B cell (primary cell): ENCODE measurements at regions not wholly inside any gene's neighbourhood (a gene's known extent, or its start where the extent isn't known, plus 50 kb on each side); places are given as distances from the start of the nearest gene placed in this dataset.

Experiments used
- ATAC-seq: fragments of 200-7000 bp; cut with Tn5 transposase; one replicate; pipeline ENCODE4 v1.10.0; 2021; ENCODE audit warnings: low read depth, mild to moderate bottlenecking, moderate number of reproducible peaks, moderate library complexity
- CTCF ChIA-PET: fragments of 350-600 bp; sonication (Branson Sonifier 250); formaldehyde crosslinking; loops from one replicate; lab custom pipeline; 2021; ENCODE audit warnings: antibody characterized with exemption, inconsistent platforms; lab: Charles Lee
- POLR2A ChIA-PET: fragments of 350-600 bp; sonication (Branson Sonifier 250); formaldehyde crosslinking; loops from one replicate; lab custom pipeline; 2021; ENCODE audit warnings: antibody characterized with exemption; lab: Charles Lee
- DNase-seq: peaks from one replicate; pipeline ENCODE4 v3.0.0; 2013
- H2AFZ ChIP-seq: 2 replicates; pipeline ENCODE4 v1.6.1; 2012; ENCODE audit warnings: mild to moderate bottlenecking, low read depth, low read length; ENCODE audit not compliant: insufficient read depth, poor library complexity, severe bottlenecking
- H3K27ac ChIP-seq, 2 donors: 1 replicate in 1 of 2; 2 replicates in 1 of 2; pipeline ENCODE4 v1.5.1; 2012 to 2013; ENCODE audit warnings: low read length in 2 of 2, mild to moderate bottlenecking in 2 of 2, moderate library complexity in 1 of 2
- H3K27me3 ChIP-seq, 4 experiments: fragments of 200-600 bp in 1 of 4; sonication (generic) in 1 of 4; replicated peaks in 1 of 4; 1 replicate in 2 of 4; 2 replicates in 2 of 4; pipeline versions ENCODE4 v1.6.1 to v1.7.0; 2013 to 2016; ENCODE audit warnings: low read length in 3 of 4, mild to moderate bottlenecking in 2 of 4, mixed read lengths in 1 of 4, moderate library complexity in 1 of 4; ENCODE audit not compliant: insufficient read depth in 4 of 4, control insufficient read depth in 3 of 4; ENCODE audit errors: control extremely low read depth in 1 of 4
- H3K36me3 ChIP-seq, 2 experiments: replicated peaks in 1 of 2; 1 replicate in 1 of 2; 2 replicates in 1 of 2; pipeline versions ENCODE4 v1.6.1 to v1.7.1; 2013; ENCODE audit warnings: low read length in 1 of 2; ENCODE audit not compliant: insufficient read depth in 2 of 2, control insufficient read depth in 1 of 2; ENCODE audit errors: control extremely low read depth in 1 of 2, extremely low read depth in 1 of 2
- H3K4me1 ChIP-seq, 2 donors: fragments of 200-600 bp in 1 of 2; sonication (generic) in 1 of 2; 1 replicate in 1 of 2; 2 replicates in 1 of 2; pipeline versions ENCODE4 v1.5.1 to v1.6.1; 2013 to 2017; ENCODE audit warnings: low read length in 2 of 2; ENCODE audit not compliant: control insufficient read depth in 2 of 2, insufficient read depth in 2 of 2
- H3K4me2 ChIP-seq: replicated peaks from 2 replicates; pipeline ENCODE3; 2012; ENCODE audit warnings: mild to moderate bottlenecking, low read depth, low read length; ENCODE audit not compliant: poor library complexity, severe bottlenecking
- H3K4me3 ChIP-seq, 5 experiments: fragments of 200-600 bp in 1 of 5; sonication (generic) in 1 of 5; 1 replicate in 3 of 5; 2 replicates in 2 of 5; pipeline versions ENCODE4 v1.5.1 to v1.7.0; 2011 to 2016; ENCODE audit warnings: low read length in 4 of 5, mild to moderate bottlenecking in 4 of 5, low read depth in 2 of 5, control low read depth in 1 of 5, moderate library complexity in 1 of 5; ENCODE audit not compliant: insufficient read depth in 1 of 5; ENCODE audit errors: control extremely low read depth in 1 of 5, extremely low read depth in 1 of 5
- H3K79me2 ChIP-seq: fragments of 200-600 bp; sonication (generic); one replicate; pipeline ENCODE4 v1.6.0; 2016; ENCODE audit warnings: low read length; ENCODE audit not compliant: control insufficient read depth, insufficient read depth
- H3K9ac ChIP-seq: fragments of 200-600 bp; sonication (generic); 2 replicates; pipeline ENCODE4 v1.6.1; 2017; ENCODE audit warnings: mild to moderate bottlenecking, low read length, moderate library complexity
- H3K9me3 ChIP-seq, 3 donors: one replicate each; pipeline versions ENCODE4 v1.6.1 to v1.7.1; 2013; ENCODE audit warnings: low read length in 2 of 3; ENCODE audit not compliant: control insufficient read depth in 2 of 3, insufficient read depth in 1 of 3; ENCODE audit errors: control extremely low read depth in 1 of 3
- H4K20me1 ChIP-seq: 2 replicates; pipeline ENCODE4 v1.6.0; 2012; ENCODE audit warnings: mild to moderate bottlenecking, low read length; ENCODE audit not compliant: insufficient read depth, control insufficient read depth, poor library complexity, severe bottlenecking
- H3K27ac Mint-ChIP-seq: one replicate; pipeline ENCODE4 v1.8.0; 2021; ENCODE audit warnings: mixed read lengths
- H3K27me3 Mint-ChIP-seq: one replicate; pipeline ENCODE4 v1.8.0; 2021; ENCODE audit warnings: mixed read lengths
- H3K4me1 Mint-ChIP-seq: one replicate; pipeline ENCODE4 v1.8.0; 2021; ENCODE audit warnings: mixed read lengths
- H3K4me3 Mint-ChIP-seq: one replicate; pipeline ENCODE4 v1.8.0; 2021; ENCODE audit warnings: mixed read lengths
- H3K9me3 Mint-ChIP-seq: one replicate; pipeline ENCODE4 v1.8.0; 2022; ENCODE audit warnings: mixed read lengths; ENCODE audit not compliant: insufficient read depth
- CTCF ChIP-seq: fragments of 200-600 bp; IDR thresholded peaks from one replicate; pipeline ENCODE4 v1.8.0; 2022; ENCODE audit warnings: antibody characterized with exemption, mild to moderate bottlenecking
- EZH2 ChIP-seq: IDR thresholded peaks from 2 replicates; pipeline ENCODE4 v1.6.1; 2012; ENCODE audit warnings: borderline replicate concordance, low read depth, mild to moderate bottlenecking, moderate library complexity, low read length; ENCODE audit not compliant: insufficient read depth, poor library complexity, severe bottlenecking
- WGBS: methylation state at CpG from one replicate; pipeline ENCODE4 v1.1.5; 2013; ENCODE audit warnings: missing lambda C conversion rate; ENCODE audit not compliant: insufficient coverage; 5-methylcytosine and 5-hydroxymethylcytosine counted together
- intact Hi-C: fragments of 100-400 bp; cut with micrococcal nuclease; formaldehyde crosslinking; loops from one replicate; pipeline ENCODE4 v1.10.0; 2022

GRCh38 chr15:81469154-81469553, 95.1 kb upstream of the TMC3 start:
- H3K9ac ChIP-seq, result no peak overlapping the region
- no peaks in the 10 kb centered on the region for H3K79me2 ChIP-seq
- peaks cover 0 to 13% (median 0%) of the 10 kb centered on the region in 3 donors for H3K9me3 ChIP-seq
- intact Hi-C loops, result no loop called here
- H3K4me3 Mint-ChIP-seq, result no peak overlapping the region
- H4K20me1 ChIP-seq, result no peaks in the 10 kb centered on the region
- H3K27me3 Mint-ChIP-seq, result peaks cover 26% of the 10 kb centered on the region
- H3K9me3 Mint-ChIP-seq, result peaks cover 11% of the 10 kb centered on the region
- no peak overlapping the region for H3K27ac Mint-ChIP-seq
- no peaks in the 10 kb centered on the region for H3K4me1 ChIP-seq
- TF ChIP-seq CTCF (no peak), EZH2 (no peak)
- no peak overlapping the region for H3K4me3 ChIP-seq
- H3K36me3 ChIP-seq, result no peaks in the 10 kb centered on the region
- WGBS, result 92% methylated on average over 4 of the region's 5 CpGs
- no peak overlapping the region for H2AFZ ChIP-seq
- H3K27ac ChIP-seq, result no peak overlapping the region
- H3K27me3 ChIP-seq, result no peaks in the 10 kb centered on the region
- no peak for ATAC-seq
- H3K4me1 Mint-ChIP-seq, result no peaks in the 10 kb centered on the region
- ChIA-PET POLR2A (no interaction called here), CTCF (interaction anchor here (1.0 to 2.8 kb wide), 2 partner anchors 11 to 203 kb away, joined by 3 to 15 read pairs; no protein-coding TSS in a partner anchor)
- H3K4me2 ChIP-seq, result no peak overlapping the region
- no peak for DNase-seq

DNA sequence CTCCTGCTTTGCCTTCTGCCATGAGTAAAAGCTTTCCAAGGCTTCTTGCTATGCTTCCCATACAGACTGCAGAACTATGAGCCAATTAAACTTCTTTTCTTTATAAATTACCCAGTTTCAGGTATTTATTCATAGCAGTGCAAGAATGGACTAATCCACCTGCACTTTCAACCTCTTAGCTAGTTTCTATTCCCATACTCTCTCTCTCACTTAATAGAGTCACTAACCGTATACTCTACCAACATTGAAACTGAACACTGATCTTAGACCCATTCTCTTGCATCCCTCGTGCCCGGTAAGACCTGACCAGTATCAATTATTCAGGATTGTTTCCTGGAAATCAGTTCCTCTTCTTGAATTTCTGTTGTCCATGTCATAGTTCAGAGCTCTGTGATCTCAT, 92.7 kb upstream of the TMC3 start:
- Histone ChIP-seq H3K4me3 (no peak overlapping the region), H4K20me1 (no peaks in the 10 kb centered on the region), H3K4me2 (no peak overlapping the region), H3K27ac (no peak overlapping the region), H3K27me3 (no peaks in the 10 kb centered on the region), H3K4me1 (no peaks in the 10 kb centered on the region), H3K79me2 (no peaks in the 10 kb centered on the region), H3K9me3 (peaks cover 0 to 19% (median 0%) of the 10 kb centered on the region in 3 donors), H2AFZ (no peak overlapping the region), H3K36me3 (no peaks in the 10 kb centered on the region), H3K9ac (no peak overlapping the region)
- no peak overlapping the region for H3K27ac Mint-ChIP-seq
- DNase-seq (no peak), ATAC-seq (no peak)
- intact Hi-C loops, result no loop called here
- TF ChIP-seq CTCF (no peak), EZH2 (no peak)
- 62% methylated on average over 3 of the region's 3 CpGs for WGBS
- POLR2A ChIA-PET, result no interaction called here
- peaks cover 20% of the 10 kb centered on the region for H3K27me3 Mint-ChIP-seq
- CTCF ChIA-PET, result no interaction called here
- no peak overlapping the region for H3K4me3 Mint-ChIP-seq
- no peaks in the 10 kb centered on the region for H3K4me1 Mint-ChIP-seq
- peaks cover 24% of the 10 kb centered on the region for H3K9me3 Mint-ChIP-seq
